Dendritic cell treated with granulocyte-macrophage colony-stimulating factor and Interleukin-4, amounts not matched to agents 40 ng/mL and 50 ng/mL, for 4 days (primary cell): ENCODE measurements at regions not wholly inside any gene's neighbourhood (a gene's known extent, or its start where the extent isn't known, plus 50 kb on each side); places are given as distances from the start of the nearest gene placed in this dataset.

Experiments used
- H3K27ac Mint-ChIP-seq: one replicate; pipeline ENCODE4 v1.8.0; 2022; ENCODE audit warnings: mild to moderate bottlenecking, mixed read lengths
- H3K27me3 Mint-ChIP-seq: one replicate; pipeline ENCODE4 v1.8.0; 2022; ENCODE audit warnings: mild to moderate bottlenecking, mixed read lengths
- H3K36me3 Mint-ChIP-seq: one replicate; pipeline ENCODE4 v1.8.0; 2022; ENCODE audit warnings: low read depth, mixed read lengths
- H3K4me1 Mint-ChIP-seq: one replicate; pipeline ENCODE4 v1.8.0; 2022; ENCODE audit warnings: low read depth, mixed read lengths
- H3K4me3 Mint-ChIP-seq: one replicate; pipeline ENCODE4 v1.8.0; 2022; ENCODE audit warnings: mild to moderate bottlenecking, moderate library complexity, mixed read lengths
- H3K9me3 Mint-ChIP-seq: one replicate; pipeline ENCODE4 v1.8.0; 2022; ENCODE audit warnings: mixed read lengths
- intact Hi-C: fragments of 100-400 bp; cut with micrococcal nuclease; formaldehyde crosslinking; loops from one replicate; pipeline ENCODE4 v1.15.0; 2022

- no peaks in the 10 kb centered on the region for H3K27me3 Mint-ChIP-seq
- no peaks in the 10 kb centered on the region for H3K36me3 Mint-ChIP-seq
- intact Hi-C loops, result no loop called here
- H3K4me3 Mint-ChIP-seq, result no peak overlapping the region
- no peak overlapping the region for H3K27ac Mint-ChIP-seq
- H3K4me1 Mint-ChIP-seq, result no peaks in the 10 kb centered on the region
- H3K9me3 Mint-ChIP-seq, result no peaks in the 10 kb centered on the region
Measured at GRCh38 chr6:91681296-91681695, 1094.4 kb upstream of the MAP3K7 start.

- H3K9me3 Mint-ChIP-seq, result no peaks in the 10 kb centered on the region
Measured at GRCh38 chr6:91678679-91679446, 1092.0 kb upstream of the MAP3K7 start.

GRCh38 chr6:91672201-91672600, 1085.3 kb upstream of the MAP3K7 start:
- H3K27ac Mint-ChIP-seq, result no peak overlapping the region
- intact Hi-C loops, result no loop called here

More at GRCh38 chr6:91678679-91679446, 1092.0 kb upstream of the MAP3K7 start:
- no peaks in the 10 kb centered on the region for H3K27me3 Mint-ChIP-seq
- no peak overlapping the region for H3K4me3 Mint-ChIP-seq
- intact Hi-C loops, result no loop called here
- no peaks in the 10 kb centered on the region for H3K4me1 Mint-ChIP-seq
- no peak overlapping the region for H3K27ac Mint-ChIP-seq
- no peaks in the 10 kb centered on the region for H3K36me3 Mint-ChIP-seq

GRCh38 chr6:91669871-91670268, 1083.0 kb upstream of the MAP3K7 start:
- no peak overlapping the region for H3K4me3 Mint-ChIP-seq
- peaks cover 11% of the 10 kb centered on the region for H3K9me3 Mint-ChIP-seq
- no peak overlapping the region for H3K27ac Mint-ChIP-seq
- H3K36me3 Mint-ChIP-seq, result no peaks in the 10 kb centered on the region
- H3K27me3 Mint-ChIP-seq, result no peaks in the 10 kb centered on the region
- no peaks in the 10 kb centered on the region for H3K4me1 Mint-ChIP-seq
- intact Hi-C loops, result no loop called here

More at GRCh38 chr6:91672201-91672600, 1085.3 kb upstream of the MAP3K7 start:
- Mint-ChIP-seq H3K27me3 (no peaks in the 10 kb centered on the region), H3K4me3 (no peak overlapping the region), H3K4me1 (no peaks in the 10 kb centered on the region), H3K9me3 (peaks cover 7% of the 10 kb centered on the region), H3K36me3 (no peaks in the 10 kb centered on the region)

- H3K27me3 Mint-ChIP-seq, result no peaks in the 10 kb centered on the region
- no peak overlapping the region for H3K27ac Mint-ChIP-seq
- no peaks in the 10 kb centered on the region for H3K36me3 Mint-ChIP-seq
- peaks cover 17% of the 10 kb centered on the region for H3K9me3 Mint-ChIP-seq
- intact Hi-C loops, result no loop called here
- no peaks in the 10 kb centered on the region for H3K4me1 Mint-ChIP-seq
- no peak overlapping the region for H3K4me3 Mint-ChIP-seq
Measured at GRCh38 chr6:91669154-91669870, 1082.4 kb upstream of the MAP3K7 start.

- no peak overlapping the region for H3K27ac Mint-ChIP-seq
- no peaks in the 10 kb centered on the region for H3K36me3 Mint-ChIP-seq
- H3K4me3 Mint-ChIP-seq, result no peak overlapping the region
- H3K9me3 Mint-ChIP-seq, result peaks cover 26% of the 10 kb centered on the region
- no peaks in the 10 kb centered on the region for H3K27me3 Mint-ChIP-seq
- intact Hi-C loops, result no loop called here
- no peaks in the 10 kb centered on the region for H3K4me1 Mint-ChIP-seq
Measured at GRCh38 chr6:91667596-91667995, 1080.7 kb upstream of the MAP3K7 start.

- Mint-ChIP-seq H3K27me3 (no peaks in the 10 kb centered on the region), H3K36me3 (no peaks in the 10 kb centered on the region), H3K9me3 (peaks cover 22% of the 10 kb centered on the region), H3K27ac (no peak overlapping the region), H3K4me3 (no peak overlapping the region), H3K4me1 (no peaks in the 10 kb centered on the region)
- intact Hi-C loops, result no loop called here
Measured at GRCh38 chr6:91664327-91664959, 1077.6 kb upstream of the MAP3K7 start.

GRCh38 chr6:91660893-91661292, 1074.0 kb upstream of the MAP3K7 start:
- Mint-ChIP-seq H3K27me3 (no peaks in the 10 kb centered on the region), H3K27ac (no peak overlapping the region), H3K9me3 (peaks cover 18% of the 10 kb centered on the region), H3K36me3 (no peaks in the 10 kb centered on the region), H3K4me1 (no peaks in the 10 kb centered on the region), H3K4me3 (no peak overlapping the region)
- intact Hi-C loops, result no loop called here

GRCh38 chr6:91659891-91660290, 1073.0 kb upstream of the MAP3K7 start:
- intact Hi-C loops, result no loop called here
- Mint-ChIP-seq H3K4me3 (no peak overlapping the region), H3K4me1 (no peaks in the 10 kb centered on the region), H3K27ac (no peak overlapping the region), H3K36me3 (no peaks in the 10 kb centered on the region), H3K27me3 (no peaks in the 10 kb centered on the region), H3K9me3 (peaks cover 22% of the 10 kb centered on the region)

GRCh38 chr6:91654793-91655192, 1067.9 kb upstream of the MAP3K7 start:
- no peak overlapping the region for H3K27ac Mint-ChIP-seq
- H3K36me3 Mint-ChIP-seq, result no peaks in the 10 kb centered on the region
- no peaks in the 10 kb centered on the region for H3K4me1 Mint-ChIP-seq
- peaks cover 8% of the 10 kb centered on the region for H3K9me3 Mint-ChIP-seq
- intact Hi-C loops, result no loop called here
- no peaks in the 10 kb centered on the region for H3K27me3 Mint-ChIP-seq
- H3K4me3 Mint-ChIP-seq, result no peak overlapping the region

- Mint-ChIP-seq H3K36me3 (no peaks in the 10 kb centered on the region), H3K4me1 (no peaks in the 10 kb centered on the region), H3K27me3 (no peaks in the 10 kb centered on the region), H3K9me3 (peaks cover 8% of the 10 kb centered on the region), H3K4me3 (no peak overlapping the region), H3K27ac (no peak overlapping the region)
- intact Hi-C loops, result no loop called here
Measured at GRCh38 chr6:91654357-91654756, 1067.5 kb upstream of the MAP3K7 start.

- H3K4me1 Mint-ChIP-seq, result no peaks in the 10 kb centered on the region
- intact Hi-C loops, result no loop called here
- H3K27ac Mint-ChIP-seq, result no peak overlapping the region
- no peaks in the 10 kb centered on the region for H3K36me3 Mint-ChIP-seq
- H3K27me3 Mint-ChIP-seq, result no peaks in the 10 kb centered on the region
- H3K4me3 Mint-ChIP-seq, result no peak overlapping the region
- H3K9me3 Mint-ChIP-seq, result peaks cover 8% of the 10 kb centered on the region
Measured at GRCh38 chr6:91653895-91654294, 1067.0 kb upstream of the MAP3K7 start.

- H3K36me3 Mint-ChIP-seq, result no peaks in the 10 kb centered on the region
- peaks cover 8% of the 10 kb centered on the region for H3K9me3 Mint-ChIP-seq
- H3K4me3 Mint-ChIP-seq, result no peak overlapping the region
- H3K27me3 Mint-ChIP-seq, result no peaks in the 10 kb centered on the region
- H3K4me1 Mint-ChIP-seq, result no peaks in the 10 kb centered on the region
- intact Hi-C loops, result no loop called here
- no peak overlapping the region for H3K27ac Mint-ChIP-seq
Measured at GRCh38 chr6:91653076-91653723, 1066.3 kb upstream of the MAP3K7 start.

- no peaks in the 10 kb centered on the region for H3K27me3 Mint-ChIP-seq
- H3K36me3 Mint-ChIP-seq, result no peaks in the 10 kb centered on the region
- no peaks in the 10 kb centered on the region for H3K4me1 Mint-ChIP-seq
- intact Hi-C loops, result no loop called here
- H3K9me3 Mint-ChIP-seq, result peaks cover 4% of the 10 kb centered on the region
- no peak overlapping the region for H3K27ac Mint-ChIP-seq
- no peak overlapping the region for H3K4me3 Mint-ChIP-seq
Measured at GRCh38 chr6:91646649-91647048, 1059.8 kb upstream of the MAP3K7 start.
